ENCODE measurements at regions not wholly inside any gene's neighbourhood (a gene's known extent, or its start where the extent isn't known, plus 50 kb on each side); places are given as distances from the start of the nearest gene placed in this dataset.

- TF ChIP-seq EZH2 (IDR thresholded peaks at IDR 0.05; ENCODE audit: borderline replicate concordance, low read depth, low read length, poor library complexity, severe bottlenecking), result no peak
- TF ChIP-seq, protein P1, sequence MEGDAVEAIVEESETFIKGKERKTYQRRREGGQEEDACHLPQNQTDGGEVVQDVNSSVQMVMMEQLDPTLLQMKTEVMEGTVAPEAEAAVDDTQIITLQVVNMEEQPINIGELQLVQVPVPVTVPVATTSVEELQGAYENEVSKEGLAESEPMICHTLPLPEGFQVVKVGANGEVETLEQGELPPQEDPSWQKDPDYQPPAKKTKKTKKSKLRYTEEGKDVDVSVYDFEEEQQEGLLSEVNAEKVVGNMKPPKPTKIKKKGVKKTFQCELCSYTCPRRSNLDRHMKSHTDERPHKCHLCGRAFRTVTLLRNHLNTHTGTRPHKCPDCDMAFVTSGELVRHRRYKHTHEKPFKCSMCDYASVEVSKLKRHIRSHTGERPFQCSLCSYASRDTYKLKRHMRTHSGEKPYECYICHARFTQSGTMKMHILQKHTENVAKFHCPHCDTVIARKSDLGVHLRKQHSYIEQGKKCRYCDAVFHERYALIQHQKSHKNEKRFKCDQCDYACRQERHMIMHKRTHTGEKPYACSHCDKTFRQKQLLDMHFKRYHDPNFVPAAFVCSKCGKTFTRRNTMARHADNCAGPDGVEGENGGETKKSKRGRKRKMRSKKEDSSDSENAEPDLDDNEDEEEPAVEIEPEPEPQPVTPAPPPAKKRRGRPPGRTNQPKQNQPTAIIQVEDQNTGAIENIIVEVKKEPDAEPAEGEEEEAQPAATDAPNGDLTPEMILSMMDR (conservative IDR thresholded peaks at IDR 0.05; ENCODE audit: low read depth, low read length), result no peak
These were observed 157.3 kb upstream of the TFAP2D start for GRCh38 chr6:50555982-50556381.

All from A673 (cell line).